HEK293 (cell line): ENCODE measurements at regions not wholly inside any gene's neighbourhood (a gene's known extent, or its start where the extent isn't known, plus 50 kb on each side); places are given as distances from the start of the nearest gene placed in this dataset.

Source experiments
- SP2 ChIP-seq: fragments of 450-650 bp; formaldehyde crosslinking; IDR thresholded peaks from 2 replicates; pipeline ENCODE4 v1.5.1; 2016; ENCODE audit warnings: missing biosample characterization, missing genetic modification characterization
- ZFP37 ChIP-seq: fragments of 450-650 bp; formaldehyde crosslinking; IDR thresholded peaks from 2 replicates; pipeline ENCODE4 v1.5.1; 2016; ENCODE audit warnings: missing biosample characterization, missing genetic modification characterization
- ZNF777 ChIP-seq: fragments of 450-650 bp; formaldehyde crosslinking; IDR thresholded peaks from 2 replicates; pipeline ENCODE4 v1.5.1; 2017; ENCODE audit warnings: missing biosample characterization, missing genetic modification characterization, borderline replicate concordance
- TF ChIP-seq, protein P1 (sequence below): fragments of 450-650 bp; formaldehyde crosslinking; IDR thresholded peaks from 2 replicates; pipeline ENCODE4 v1.5.1; 2016; ENCODE audit warnings: missing biosample characterization, missing genetic modification characterization

DNA sequence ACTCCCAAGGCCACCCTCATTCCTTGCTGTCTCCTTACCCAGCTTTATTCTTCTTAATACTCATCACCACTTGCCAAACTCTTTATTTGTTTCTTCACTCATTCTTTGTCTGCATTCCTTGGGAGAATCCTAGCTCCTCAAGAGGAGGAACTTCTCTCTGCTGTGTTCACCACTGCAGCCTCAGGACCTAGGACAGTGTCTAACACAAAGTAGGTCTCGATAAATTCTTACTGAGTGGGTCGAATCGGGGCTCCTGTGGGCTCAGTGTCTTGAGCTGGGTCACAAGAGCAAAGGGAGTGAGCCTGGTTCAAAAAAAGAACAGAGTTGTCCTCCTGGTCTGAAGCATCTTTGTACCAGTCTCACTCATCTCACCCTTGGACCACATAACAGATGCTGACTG, 224.1 kb upstream of the TMEM132C start:
- TF ChIP-seq, protein P1, sequence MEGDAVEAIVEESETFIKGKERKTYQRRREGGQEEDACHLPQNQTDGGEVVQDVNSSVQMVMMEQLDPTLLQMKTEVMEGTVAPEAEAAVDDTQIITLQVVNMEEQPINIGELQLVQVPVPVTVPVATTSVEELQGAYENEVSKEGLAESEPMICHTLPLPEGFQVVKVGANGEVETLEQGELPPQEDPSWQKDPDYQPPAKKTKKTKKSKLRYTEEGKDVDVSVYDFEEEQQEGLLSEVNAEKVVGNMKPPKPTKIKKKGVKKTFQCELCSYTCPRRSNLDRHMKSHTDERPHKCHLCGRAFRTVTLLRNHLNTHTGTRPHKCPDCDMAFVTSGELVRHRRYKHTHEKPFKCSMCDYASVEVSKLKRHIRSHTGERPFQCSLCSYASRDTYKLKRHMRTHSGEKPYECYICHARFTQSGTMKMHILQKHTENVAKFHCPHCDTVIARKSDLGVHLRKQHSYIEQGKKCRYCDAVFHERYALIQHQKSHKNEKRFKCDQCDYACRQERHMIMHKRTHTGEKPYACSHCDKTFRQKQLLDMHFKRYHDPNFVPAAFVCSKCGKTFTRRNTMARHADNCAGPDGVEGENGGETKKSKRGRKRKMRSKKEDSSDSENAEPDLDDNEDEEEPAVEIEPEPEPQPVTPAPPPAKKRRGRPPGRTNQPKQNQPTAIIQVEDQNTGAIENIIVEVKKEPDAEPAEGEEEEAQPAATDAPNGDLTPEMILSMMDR (tag by site-specific recombination) = no peak
- TF ChIP-seq SP2 (no peak), ZFP37 (tag by site-specific recombination) (no peak), ZNF777 (tag by site-specific recombination) (no peak)
